ENCODE measurements at regions not wholly inside any gene's neighbourhood (a gene's known extent, or its start where the extent isn't known, plus 50 kb on each side); places are given as distances from the start of the nearest gene placed in this dataset.

DNA sequence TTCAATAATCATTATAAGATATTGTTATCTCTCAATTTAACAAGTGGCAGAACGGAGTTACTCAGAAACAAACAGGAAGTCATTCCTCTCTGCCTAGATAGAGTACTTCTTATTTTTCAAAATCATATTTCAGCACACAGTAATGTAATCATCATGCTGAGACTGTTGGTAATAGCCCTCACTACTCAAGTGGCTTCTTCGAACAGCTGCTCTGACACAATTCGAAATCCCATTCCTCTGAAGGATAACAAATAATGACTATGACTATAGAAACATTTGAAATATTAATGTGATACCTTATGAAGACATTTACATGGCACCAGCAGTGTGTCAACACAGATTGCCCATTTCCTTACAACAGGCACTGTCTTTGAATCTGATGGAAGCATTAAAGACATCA, 1249.8 kb downstream of the NSUN3 start:
- Histone ChIP-seq H3K4me3 (ENCODE audit: extremely low read depth in 1 of 4, insufficient read depth in 2 of 4, low read depth in 3 of 4, low read length in 4 of 4) (no peak overlapping the region), H4K20me1 (replicated peaks in 1 of 2; ENCODE audit: control insufficient read depth in 1 of 2, insufficient read depth in 2 of 2, low read length in 2 of 2) (no peaks in the 10 kb centered on the region), H3K4me1 (replicated peaks in 1 of 4; ENCODE audit: control insufficient read depth in 3 of 4, insufficient read depth in 4 of 4, low read length in 3 of 4) (no peaks in the 10 kb centered on the region), H3K23me2 (ENCODE audit: low read depth, low read length) (no peaks in the 10 kb centered on the region), H4K5ac (ENCODE audit: insufficient read length, low read depth, low read length) (no peak overlapping the region), H2BK12ac (ENCODE audit: low read depth, low read length) (no peak overlapping the region), H4K91ac (replicated peaks; ENCODE audit: insufficient read length, low read length) (no peak overlapping the region), H2BK120ac (replicated peaks; ENCODE audit: low read depth, low read length) (no peak overlapping the region), H3K27ac (ENCODE audit: low read depth, low read length) (no peak overlapping the region), H2BK20ac (ENCODE audit: low read length) (no peak overlapping the region), H3K18ac (ENCODE audit: extremely low read depth, low read length) (no peak overlapping the region), H4K8ac (ENCODE audit: extremely low read depth, insufficient read depth, low read length) (no peak overlapping the region), H3K79me2 (ENCODE audit: control insufficient read depth in 1 of 2, insufficient read depth in 2 of 2, low read length in 2 of 2) (no peaks in the 10 kb centered on the region), H2BK5ac (ENCODE audit: low read depth, low read length) (no peak overlapping the region), H2AFZ (ENCODE audit: low read length) (no peak overlapping the region), H2BK15ac (ENCODE audit: low read length) (no peak overlapping the region), H3K4ac (replicated peaks; ENCODE audit: insufficient read length, low read depth, low read length) (no peak overlapping the region), H3K27me3 (replicated peaks in 1 of 4; ENCODE audit: control insufficient read depth in 3 of 4, extremely low read depth in 1 of 4, insufficient read depth in 3 of 4, low read length in 3 of 4) (no peaks in the 10 kb centered on the region), H3K79me1 (ENCODE audit: low read depth, low read length) (no peaks in the 10 kb centered on the region), H3K36me3 (ENCODE audit: control insufficient read depth in 2 of 4, insufficient read depth in 4 of 4, low read length in 3 of 4) (no peaks in the 10 kb centered on the region), H3K4me2 (ENCODE audit: insufficient read depth in 1 of 2, low read depth in 2 of 2, low read length in 2 of 2) (no peak overlapping the region), H3K14ac (ENCODE audit: insufficient read length) (no peak overlapping the region), H3K9ac (replicated peaks in 1 of 4; ENCODE audit: extremely low read depth in 1 of 4, low read depth in 3 of 4, low read length in 3 of 4) (no peak overlapping the region), H3K56ac (replicated peaks; ENCODE audit: insufficient read length, low read depth, low read length) (no peak overlapping the region), H3K9me3 (ENCODE audit: insufficient read depth in 2 of 2, low read depth in 1 of 2, low read length in 1 of 2) (peaks cover 0 to 6% of the 10 kb centered on the region in 2 experiments; a peak in 1 of 4 replicates), H2AK5ac (ENCODE audit: low read depth, low read length) (no peak overlapping the region), H3K23ac (ENCODE audit: insufficient read length) (no peak overlapping the region)
- no peak for TF ChIP-seq KDM5A (IDR thresholded peaks at IDR 0.05; ENCODE audit: low read length)
- TF ChIP-seq POU5F1 (IDR thresholded peaks at IDR 0.05; ENCODE audit: low read depth, low read length): no peak
- POLR2A ChIA-PET (ENCODE audit: partially characterized antibody): no interaction called here
- CTCF ChIA-PET (ENCODE audit: partially characterized antibody): no interaction called here
- DNase-seq (ENCODE audit: low read depth in 1 of 2, low spot score in 2 of 2) (no peak), FAIRE-seq (no peak)
- 92% methylated on average over 3 of the region's 3 CpGs; no CpG with 5 or more reads in 1 of the 2 experiments for WGBS, 2 experiments (ENCODE audit: extremely low coverage in 1 of 2, insufficient coverage in 1 of 2, insufficient read length in 1 of 2, insufficient replicate concordance in 2 of 2, low coverage in 1 of 2, low lambda C conversion rate in 2 of 2, missing lambda C conversion rate in 1 of 2)

All from H1 (cell line).